ENCODE measurements at regions not wholly inside any gene's neighbourhood (a gene's known extent, or its start where the extent isn't known, plus 50 kb on each side); places are given as distances from the start of the nearest gene placed in this dataset.

DNA sequence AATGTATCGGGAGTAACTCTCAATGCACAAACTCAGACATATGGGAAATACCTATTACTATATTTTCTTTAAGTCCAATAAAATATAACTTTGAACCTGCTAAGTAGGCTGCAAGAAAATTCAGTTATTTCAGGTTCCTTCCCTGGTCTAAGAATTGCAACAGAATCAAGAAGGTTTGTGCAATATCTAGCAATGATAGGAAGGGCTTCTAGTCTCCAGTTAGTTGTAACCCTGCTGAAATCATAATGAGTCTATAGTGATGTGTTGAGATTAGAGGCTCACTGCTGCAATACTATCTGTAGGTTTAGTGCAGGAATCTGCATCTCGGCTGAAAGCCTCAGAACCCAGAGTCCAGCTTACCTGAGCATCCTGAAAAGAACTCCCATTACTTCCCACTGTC, 110.5 kb downstream of the PMP22 start:
- TF ChIP-seq, protein P1, sequence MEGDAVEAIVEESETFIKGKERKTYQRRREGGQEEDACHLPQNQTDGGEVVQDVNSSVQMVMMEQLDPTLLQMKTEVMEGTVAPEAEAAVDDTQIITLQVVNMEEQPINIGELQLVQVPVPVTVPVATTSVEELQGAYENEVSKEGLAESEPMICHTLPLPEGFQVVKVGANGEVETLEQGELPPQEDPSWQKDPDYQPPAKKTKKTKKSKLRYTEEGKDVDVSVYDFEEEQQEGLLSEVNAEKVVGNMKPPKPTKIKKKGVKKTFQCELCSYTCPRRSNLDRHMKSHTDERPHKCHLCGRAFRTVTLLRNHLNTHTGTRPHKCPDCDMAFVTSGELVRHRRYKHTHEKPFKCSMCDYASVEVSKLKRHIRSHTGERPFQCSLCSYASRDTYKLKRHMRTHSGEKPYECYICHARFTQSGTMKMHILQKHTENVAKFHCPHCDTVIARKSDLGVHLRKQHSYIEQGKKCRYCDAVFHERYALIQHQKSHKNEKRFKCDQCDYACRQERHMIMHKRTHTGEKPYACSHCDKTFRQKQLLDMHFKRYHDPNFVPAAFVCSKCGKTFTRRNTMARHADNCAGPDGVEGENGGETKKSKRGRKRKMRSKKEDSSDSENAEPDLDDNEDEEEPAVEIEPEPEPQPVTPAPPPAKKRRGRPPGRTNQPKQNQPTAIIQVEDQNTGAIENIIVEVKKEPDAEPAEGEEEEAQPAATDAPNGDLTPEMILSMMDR (IDR thresholded peaks at IDR 0.05; ENCODE audit: control insufficient read depth, extremely low read depth, insufficient read depth) = no peak
- no peak for DNase-seq (ENCODE audit: low read depth)
- H3K4me3 ChIP-seq (ENCODE audit: low read depth, low read length) = no peak overlapping the region

DNA sequence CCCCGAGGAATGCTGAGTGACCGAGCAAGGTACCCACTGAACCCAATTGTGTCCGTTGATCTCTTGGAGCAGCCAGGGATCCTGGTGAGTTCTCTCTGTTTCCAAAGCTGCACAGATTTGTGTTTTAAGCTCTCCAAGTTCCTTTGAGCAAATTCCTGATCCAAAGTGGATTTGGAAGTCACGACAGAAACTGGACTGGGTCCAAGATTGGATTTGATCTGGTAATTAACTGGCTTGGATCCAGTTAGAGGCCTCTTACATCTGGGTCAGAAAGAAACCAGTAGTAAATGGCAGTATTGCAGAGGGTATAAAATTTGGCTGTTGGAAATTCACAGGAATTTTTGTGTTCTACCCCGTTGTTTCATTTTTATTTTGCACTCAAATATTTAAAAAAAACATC, 119.5 kb downstream of the PMP22 start:
- no peak overlapping the region for H3K4me3 ChIP-seq (ENCODE audit: low read depth, low read length)
- TF ChIP-seq, protein P1 (IDR thresholded peaks at IDR 0.05; ENCODE audit: control insufficient read depth, extremely low read depth, insufficient read depth) = no peak
- no peak for DNase-seq (ENCODE audit: low read depth)

- TF ChIP-seq, protein P1 (IDR thresholded peaks at IDR 0.05; ENCODE audit: control insufficient read depth, extremely low read depth, insufficient read depth) = no peak
- H3K4me3 ChIP-seq (ENCODE audit: low read depth, low read length) = no peak overlapping the region
- DNase-seq (ENCODE audit: low read depth) = no peak
Measured at GRCh38 chr17:15143524-15143923, 121.6 kb downstream of the PMP22 start.

DNA sequence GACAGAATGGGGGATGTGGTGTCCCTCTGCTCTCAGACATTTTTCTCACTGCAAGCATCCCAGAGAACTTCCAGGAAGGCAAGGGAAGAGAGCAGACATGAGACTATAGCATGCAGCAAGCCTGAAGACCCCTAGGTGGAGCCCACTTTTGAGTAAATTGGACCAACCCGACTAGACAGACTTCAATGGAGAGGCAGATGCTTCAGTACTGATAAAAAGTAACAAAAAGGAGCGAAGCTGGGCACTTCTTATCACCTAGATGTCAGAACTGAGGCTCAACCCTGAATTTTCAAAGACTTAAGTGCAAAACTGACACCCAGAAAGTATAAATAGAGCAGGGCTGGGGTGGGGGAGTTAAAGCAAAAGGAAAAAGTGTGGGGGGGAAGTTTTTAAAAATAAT, 130.8 kb downstream of the PMP22 start:
- DNase-seq (ENCODE audit: low read depth) = no peak
- TF ChIP-seq, protein P1 (IDR thresholded peaks at IDR 0.05; ENCODE audit: control insufficient read depth, extremely low read depth, insufficient read depth) = no peak
- no peak overlapping the region for H3K4me3 ChIP-seq (ENCODE audit: low read depth, low read length)

DNA sequence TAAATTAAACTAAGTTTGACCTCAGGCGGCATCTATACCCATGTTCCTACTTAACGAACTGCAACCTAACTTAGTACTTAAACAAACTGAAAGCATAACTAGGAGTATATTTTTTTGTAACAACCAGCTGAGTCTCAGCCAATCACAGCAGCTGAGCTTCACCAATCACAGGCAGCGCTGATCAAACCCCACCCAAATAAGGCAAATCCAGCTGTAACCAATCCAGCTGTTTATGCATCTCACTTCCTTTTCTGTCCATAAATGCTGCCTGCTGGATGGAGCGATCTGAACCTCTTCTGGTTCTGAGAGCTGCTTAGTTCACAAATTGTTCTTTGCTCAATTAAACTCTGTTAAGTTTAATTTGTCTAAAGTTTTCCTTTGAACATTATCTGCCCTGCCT, 131.3 kb downstream of the PMP22 start:
- TF ChIP-seq, protein P1 (IDR thresholded peaks at IDR 0.05; ENCODE audit: control insufficient read depth, extremely low read depth, insufficient read depth) = no peak
- H3K4me3 ChIP-seq (ENCODE audit: low read depth, low read length) = no peak overlapping the region

GRCh38 chr17:15133143-15133542, 132.0 kb downstream of the PMP22 start:
- DNase-seq (ENCODE audit: low read depth) = no peak
- no peak overlapping the region for H3K4me3 ChIP-seq (ENCODE audit: low read depth, low read length)
- TF ChIP-seq, protein P1 (IDR thresholded peaks at IDR 0.05; ENCODE audit: control insufficient read depth, extremely low read depth, insufficient read depth) = no peak

More for the DNA sequence above, 131.3 kb downstream of the PMP22 start:
- DNase-seq (ENCODE audit: low read depth) = no peak

DNA sequence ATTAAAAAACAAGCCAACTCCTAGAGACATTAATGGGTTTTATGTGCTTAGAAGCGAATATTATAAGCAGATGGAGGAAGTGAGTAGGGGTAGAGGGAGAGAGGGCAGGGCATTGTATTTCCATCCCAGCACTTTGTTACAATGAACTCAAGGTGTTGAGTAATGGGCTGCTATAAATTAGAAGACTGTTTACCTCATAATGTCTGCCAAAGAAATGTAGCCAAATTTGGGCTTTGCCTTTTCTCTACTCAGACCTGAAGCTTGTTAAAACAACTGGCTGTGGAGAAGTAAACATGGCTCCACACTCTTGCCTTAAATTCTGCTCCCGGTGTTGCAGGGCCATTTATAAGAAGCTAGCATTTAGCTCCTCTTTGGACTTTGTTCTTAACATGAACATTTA, 134.7 kb downstream of the PMP22 start:
- H3K4me3 ChIP-seq (ENCODE audit: low read depth, low read length) = no peak overlapping the region
- no peak for DNase-seq (ENCODE audit: low read depth)
- TF ChIP-seq, protein P1 (IDR thresholded peaks at IDR 0.05; ENCODE audit: control insufficient read depth, extremely low read depth, insufficient read depth) = no peak
